HG03442 (cell line): ENCODE measurements at regions not wholly inside any gene's neighbourhood (a gene's known extent, or its start where the extent isn't known, plus 50 kb on each side); places are given as distances from the start of the nearest gene placed in this dataset.

Source experiments
- ATAC-seq: cut with Tn5 transposase; IDR thresholded peaks from one replicate; pipeline ENCODE4 v1.9.1; 2021; ENCODE audit warnings: mild to moderate bottlenecking, moderate library complexity; ENCODE audit not compliant: unreplicated experiment

GRCh38 chr15:93583968-93584367 lies 495.0 kb upstream of the RGMA start:
- ATAC-seq = no peak

- no peak for ATAC-seq
Measured at GRCh38 chr15:93583552-93583951, 494.5 kb upstream of the RGMA start.

- no peak for ATAC-seq
Measured at GRCh38 chr15:93570527-93570926, 481.5 kb upstream of the RGMA start.

- ATAC-seq = no peak
Measured at GRCh38 chr15:93566762-93567161, 477.8 kb upstream of the RGMA start.

- no peak for ATAC-seq
Measured at GRCh38 chr15:93565201-93565600, 476.2 kb upstream of the RGMA start.

- no peak for ATAC-seq
Measured at GRCh38 chr15:93563218-93563617, 474.2 kb upstream of the RGMA start.

GRCh38 chr15:93562395-93563123 lies 473.5 kb upstream of the RGMA start:
- ATAC-seq = no peak

- ATAC-seq = no peak
Measured at GRCh38 chr15:93557696-93558095, 468.7 kb upstream of the RGMA start.

GRCh38 chr15:93553167-93553935 lies 464.3 kb upstream of the RGMA start:
- ATAC-seq = no peak

- ATAC-seq = no peak
Measured at GRCh38 chr15:93543093-93543492, 454.1 kb upstream of the RGMA start.

GRCh38 chr15:93527374-93528050 lies 438.5 kb upstream of the RGMA start:
- ATAC-seq = no peak

GRCh38 chr15:93524432-93524831 lies 435.4 kb upstream of the RGMA start:
- ATAC-seq = no peak

- no peak for ATAC-seq
Measured at GRCh38 chr15:93523481-93523880, 434.5 kb upstream of the RGMA start.

- ATAC-seq = no peak
Measured at GRCh38 chr15:93520206-93520605, 431.2 kb upstream of the RGMA start.

- no peak for ATAC-seq
Measured at GRCh38 chr15:93519599-93519998, 430.6 kb upstream of the RGMA start.

GRCh38 chr15:93517176-93517575 lies 428.2 kb upstream of the RGMA start:
- ATAC-seq = no peak

GRCh38 chr15:93515256-93516051 lies 426.4 kb upstream of the RGMA start:
- no peak for ATAC-seq

GRCh38 chr15:93506646-93507045 lies 417.6 kb upstream of the RGMA start:
- no peak for ATAC-seq

- ATAC-seq = no peak
Measured at GRCh38 chr15:93505506-93505905, 416.5 kb upstream of the RGMA start.

GRCh38 chr15:93501946-93502345 lies 412.9 kb upstream of the RGMA start:
- no peak for ATAC-seq

GRCh38 chr15:93500155-93500554 lies 411.1 kb upstream of the RGMA start:
- ATAC-seq = no peak
